DOHH2 (cell line): ENCODE measurements at regions not wholly inside any gene's neighbourhood (a gene's known extent, or its start where the extent isn't known, plus 50 kb on each side); places are given as distances from the start of the nearest gene placed in this dataset.

Experiments
- H3F3A ChIP-seq: fragments of 200-600 bp; sonication (generic), shearing (Covaris generic); 2 replicates; pipeline ENCODE4 v1.6.0; 2016; ENCODE audit warnings: antibody characterized with exemption, mild to moderate bottlenecking; ENCODE audit not compliant: control insufficient read depth, insufficient read depth
- H3K27ac ChIP-seq: fragments of 200-600 bp; sonication (generic); 2 replicates; pipeline ENCODE4 v1.5.1; 2014; ENCODE audit warnings: low read depth, mild to moderate bottlenecking, low read length, moderate library complexity
- H3K27me3 ChIP-seq: fragments of 200-600 bp; sonication (generic); 2 replicates; pipeline ENCODE4 v1.6.1; 2014; ENCODE audit warnings: mild to moderate bottlenecking, low read length, mixed read lengths; ENCODE audit not compliant: control insufficient read depth
- H3K36me3 ChIP-seq: fragments of 200-600 bp; sonication (generic); 2 replicates; pipeline ENCODE4 v1.6.1; 2014; ENCODE audit warnings: mild to moderate bottlenecking, low read length, moderate library complexity, mixed read lengths; ENCODE audit not compliant: control insufficient read depth
- H3K4me1 ChIP-seq: fragments of 200-600 bp; sonication (generic); 2 replicates; pipeline ENCODE4 v1.6.1; 2014; ENCODE audit warnings: mild to moderate bottlenecking, low read length, mixed read lengths; ENCODE audit not compliant: control insufficient read depth
- H3K4me2 ChIP-seq: fragments of 200-600 bp; sonication (generic); 2 replicates; pipeline ENCODE4 v1.6.0; 2014; ENCODE audit warnings: mild to moderate bottlenecking, low read length, moderate library complexity
- H3K4me3 ChIP-seq: fragments of 200-600 bp; sonication (generic); 2 replicates; pipeline ENCODE4 v1.5.1; 2014; ENCODE audit warnings: mild to moderate bottlenecking, low read length, mixed read lengths
- H3K79me2 ChIP-seq: fragments of 200-600 bp; sonication (generic); 2 replicates; pipeline ENCODE4 v1.6.1; 2014; ENCODE audit warnings: mild to moderate bottlenecking, low read length, mixed read lengths; ENCODE audit not compliant: control insufficient read depth
- H3K9me2 ChIP-seq: fragments of 200-600 bp; sonication (generic); replicated peaks from 2 replicates; pipeline ENCODE4 v1.6.1; 2014; ENCODE audit warnings: mild to moderate bottlenecking, low read length, mixed read lengths; ENCODE audit not compliant: control insufficient read depth
- H3K9me3 ChIP-seq: fragments of 200-600 bp; sonication (generic); 2 replicates; pipeline ENCODE4 v1.6.1; 2014; ENCODE audit warnings: antibody characterized with exemption, low read length, mixed read lengths; ENCODE audit not compliant: control insufficient read depth, insufficient read depth
- H4K20me1 ChIP-seq: fragments of 200-600 bp; sonication (generic); 2 replicates; pipeline ENCODE4 v1.6.0; 2014; ENCODE audit warnings: low read depth, mild to moderate bottlenecking, antibody characterized with exemption, low read length, moderate library complexity; ENCODE audit not compliant: control insufficient read depth, insufficient read depth
- EZH2phosphoT487 ChIP-seq: fragments of 200-600 bp; sonication (generic); IDR thresholded peaks from 2 replicates; pipeline ENCODE4 v1.6.1; 2017; ENCODE audit warnings: borderline replicate concordance, mild to moderate bottlenecking, antibody characterized with exemption, low read length, moderate library complexity, mixed read lengths
- TF ChIP-seq, protein P1 (sequence below): fragments of 200-600 bp; sonication (generic); IDR thresholded peaks from one replicate; pipeline ENCODE4 v1.5.1; 2014; ENCODE audit warnings: antibody characterized with exemption, mild to moderate bottlenecking, low read depth, low read length; ENCODE audit not compliant: poor library complexity, severe bottlenecking

DNA sequence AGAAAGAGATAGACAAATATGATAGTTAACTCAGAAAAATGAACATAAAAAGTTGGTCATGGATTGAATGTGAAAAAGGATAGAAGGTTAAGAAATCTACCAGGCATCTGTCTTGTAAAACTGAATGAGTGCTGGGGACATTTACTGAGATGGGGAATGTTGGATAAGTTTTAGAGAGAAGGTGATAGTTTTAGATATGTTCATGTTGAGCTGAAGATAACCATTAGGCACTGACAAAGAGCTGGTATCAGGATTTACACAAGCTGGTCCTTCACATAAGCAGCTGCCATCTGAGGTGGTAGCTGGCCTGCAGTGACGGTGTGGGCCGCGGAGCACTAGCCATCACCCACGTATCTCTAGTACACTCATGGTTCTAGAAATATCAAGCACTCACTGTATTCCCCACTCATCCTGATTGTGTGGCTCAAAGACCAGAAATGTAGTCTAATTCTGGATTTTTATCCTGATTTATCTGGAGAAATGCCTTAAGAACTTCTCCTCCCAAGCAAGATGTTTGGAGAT is 194.4 kb upstream of the KCNJ16 start:
- no peaks in the 10 kb centered on the region for H3K27me3 ChIP-seq
- H3K36me3 ChIP-seq = no peaks in the 10 kb centered on the region
- TF ChIP-seq, protein P1, sequence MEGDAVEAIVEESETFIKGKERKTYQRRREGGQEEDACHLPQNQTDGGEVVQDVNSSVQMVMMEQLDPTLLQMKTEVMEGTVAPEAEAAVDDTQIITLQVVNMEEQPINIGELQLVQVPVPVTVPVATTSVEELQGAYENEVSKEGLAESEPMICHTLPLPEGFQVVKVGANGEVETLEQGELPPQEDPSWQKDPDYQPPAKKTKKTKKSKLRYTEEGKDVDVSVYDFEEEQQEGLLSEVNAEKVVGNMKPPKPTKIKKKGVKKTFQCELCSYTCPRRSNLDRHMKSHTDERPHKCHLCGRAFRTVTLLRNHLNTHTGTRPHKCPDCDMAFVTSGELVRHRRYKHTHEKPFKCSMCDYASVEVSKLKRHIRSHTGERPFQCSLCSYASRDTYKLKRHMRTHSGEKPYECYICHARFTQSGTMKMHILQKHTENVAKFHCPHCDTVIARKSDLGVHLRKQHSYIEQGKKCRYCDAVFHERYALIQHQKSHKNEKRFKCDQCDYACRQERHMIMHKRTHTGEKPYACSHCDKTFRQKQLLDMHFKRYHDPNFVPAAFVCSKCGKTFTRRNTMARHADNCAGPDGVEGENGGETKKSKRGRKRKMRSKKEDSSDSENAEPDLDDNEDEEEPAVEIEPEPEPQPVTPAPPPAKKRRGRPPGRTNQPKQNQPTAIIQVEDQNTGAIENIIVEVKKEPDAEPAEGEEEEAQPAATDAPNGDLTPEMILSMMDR = no peak
- TF ChIP-seq EZH2phosphoT487 = no peak
- H4K20me1 ChIP-seq = no peaks in the 10 kb centered on the region
- no peak overlapping the region for H3K4me3 ChIP-seq
- H3K27ac ChIP-seq = no peak overlapping the region
- no peaks in the 10 kb centered on the region for H3F3A ChIP-seq
- no peaks in the 10 kb centered on the region for H3K4me1 ChIP-seq
- no peaks in the 10 kb centered on the region for H3K9me3 ChIP-seq
- no peaks in the 10 kb centered on the region for H3K79me2 ChIP-seq
- no peak overlapping the region for H3K4me2 ChIP-seq
- H3K9me2 ChIP-seq = no peaks in the 10 kb centered on the region

DNA sequence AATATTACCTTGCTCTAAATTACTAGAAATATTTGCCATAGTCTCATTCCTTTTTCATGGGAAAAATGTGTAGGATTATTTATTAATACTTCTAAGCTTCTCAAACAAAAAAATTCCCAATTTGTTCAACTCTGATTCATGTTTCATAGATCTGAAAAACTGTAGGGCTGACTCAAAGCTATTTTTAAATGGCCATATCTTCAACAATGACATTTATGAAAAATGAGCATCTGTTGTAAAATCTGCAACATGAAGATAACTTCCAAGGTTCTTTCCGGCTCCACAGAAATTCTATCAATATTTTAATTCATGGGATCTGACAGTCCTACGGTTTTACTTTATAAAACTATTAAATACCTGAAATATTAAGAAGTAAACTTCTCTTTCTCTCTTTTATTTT is 192.7 kb upstream of the KCNJ16 start:
- Histone ChIP-seq H3K9me3 (no peaks in the 10 kb centered on the region), H3K4me1 (no peaks in the 10 kb centered on the region), H3K79me2 (no peaks in the 10 kb centered on the region), H3K4me2 (no peak overlapping the region), H3K4me3 (no peak overlapping the region), H3K36me3 (no peaks in the 10 kb centered on the region), H3K9me2 (no peaks in the 10 kb centered on the region), H4K20me1 (no peaks in the 10 kb centered on the region), H3K27ac (no peak overlapping the region), H3F3A (no peaks in the 10 kb centered on the region), H3K27me3 (no peaks in the 10 kb centered on the region)
- TF ChIP-seq EZH2phosphoT487 = no peak
- TF ChIP-seq, protein P1 = no peak

DNA sequence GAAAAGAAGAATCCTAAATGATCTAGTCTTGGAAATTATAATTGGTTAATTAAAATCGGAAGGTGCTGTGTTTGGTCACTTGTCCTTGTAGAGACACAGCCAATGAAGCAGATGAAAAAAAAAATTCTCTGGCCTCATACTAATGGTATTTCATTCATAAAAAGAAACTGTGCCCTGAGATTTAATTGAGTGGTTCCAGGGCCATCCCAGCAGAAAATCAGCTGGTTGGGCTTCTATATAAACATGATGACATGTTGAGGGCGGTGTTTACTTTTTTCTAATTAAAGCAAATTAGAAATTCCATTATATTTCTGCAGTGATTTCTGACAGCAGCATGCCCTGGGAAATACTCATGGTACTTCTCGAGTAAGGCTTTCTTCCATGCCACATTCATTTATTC is 191.9 kb upstream of the KCNJ16 start:
- H3F3A ChIP-seq = no peaks in the 10 kb centered on the region
- H3K4me3 ChIP-seq = no peak overlapping the region
- H3K79me2 ChIP-seq = no peaks in the 10 kb centered on the region
- no peaks in the 10 kb centered on the region for H3K4me1 ChIP-seq
- H4K20me1 ChIP-seq = no peaks in the 10 kb centered on the region
- no peaks in the 10 kb centered on the region for H3K9me3 ChIP-seq
- no peak overlapping the region for H3K4me2 ChIP-seq
- TF ChIP-seq, protein P1 = no peak
- no peak for TF ChIP-seq EZH2phosphoT487
- no peaks in the 10 kb centered on the region for H3K9me2 ChIP-seq
- H3K36me3 ChIP-seq = no peaks in the 10 kb centered on the region
- H3K27ac ChIP-seq = no peak overlapping the region
- H3K27me3 ChIP-seq = no peaks in the 10 kb centered on the region

DNA sequence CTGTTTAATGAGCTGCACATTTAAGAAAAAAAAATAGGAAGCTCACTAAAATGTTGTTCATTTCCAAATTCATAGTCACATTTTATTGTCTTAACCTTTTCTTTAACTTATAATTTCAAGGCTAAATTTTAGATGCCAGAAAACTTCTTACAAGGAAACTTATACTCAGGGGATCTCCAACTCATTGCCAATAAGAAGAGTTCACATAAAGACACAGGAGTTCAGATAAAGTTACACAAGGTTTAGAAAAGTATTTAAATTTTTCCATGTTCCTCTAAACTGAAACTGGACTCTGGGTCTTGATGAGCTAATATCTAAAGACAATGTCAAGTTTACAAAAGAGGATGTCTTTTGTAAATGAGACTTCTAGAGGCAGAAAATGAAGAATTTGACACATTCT is 190.7 kb upstream of the KCNJ16 start:
- H3K36me3 ChIP-seq = no peaks in the 10 kb centered on the region
- H3K4me3 ChIP-seq = no peak overlapping the region
- no peak overlapping the region for H3K27ac ChIP-seq
- no peaks in the 10 kb centered on the region for H3K9me3 ChIP-seq
- H3K79me2 ChIP-seq = no peaks in the 10 kb centered on the region
- no peak for TF ChIP-seq EZH2phosphoT487
- TF ChIP-seq, protein P1 = no peak
- no peaks in the 10 kb centered on the region for H4K20me1 ChIP-seq
- no peaks in the 10 kb centered on the region for H3F3A ChIP-seq
- H3K4me1 ChIP-seq = no peaks in the 10 kb centered on the region
- no peaks in the 10 kb centered on the region for H3K27me3 ChIP-seq
- H3K9me2 ChIP-seq = no peaks in the 10 kb centered on the region
- H3K4me2 ChIP-seq = no peak overlapping the region
